ENCODE measurements at regions not wholly inside any gene's neighbourhood (a gene's known extent, or its start where the extent isn't known, plus 50 kb on each side); places are given as distances from the start of the nearest gene placed in this dataset.

DNA sequence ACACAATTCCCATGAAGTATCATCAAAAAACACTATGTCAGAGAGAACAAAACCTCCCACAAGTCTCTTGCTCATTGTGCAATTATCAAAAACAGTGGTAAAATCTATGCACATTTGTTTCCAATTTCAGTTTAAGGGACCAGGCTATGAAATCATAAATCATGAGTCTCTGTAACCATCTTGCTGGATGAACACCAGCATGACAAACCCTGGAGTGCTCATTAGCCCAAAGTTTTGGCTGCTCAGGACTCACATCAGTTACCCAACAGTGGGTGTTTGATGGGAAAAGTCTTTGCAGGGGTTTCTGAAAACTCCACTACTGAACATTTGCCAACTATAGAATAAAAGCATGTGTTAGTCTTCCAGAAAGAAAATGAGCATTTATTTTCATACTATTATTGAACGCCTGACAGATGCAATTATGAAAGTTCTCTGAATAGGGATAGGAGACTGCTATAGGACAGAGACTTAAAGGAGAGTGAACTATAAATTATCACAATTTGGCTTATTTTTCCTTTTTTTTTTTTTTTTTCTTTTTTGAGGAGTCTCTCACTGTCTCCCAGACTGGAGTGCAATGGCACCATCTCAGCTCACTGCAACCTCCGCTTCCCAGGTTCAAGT, 240.8 kb upstream of the KCNMB2 start:
- DNase-seq = no peak

DNA sequence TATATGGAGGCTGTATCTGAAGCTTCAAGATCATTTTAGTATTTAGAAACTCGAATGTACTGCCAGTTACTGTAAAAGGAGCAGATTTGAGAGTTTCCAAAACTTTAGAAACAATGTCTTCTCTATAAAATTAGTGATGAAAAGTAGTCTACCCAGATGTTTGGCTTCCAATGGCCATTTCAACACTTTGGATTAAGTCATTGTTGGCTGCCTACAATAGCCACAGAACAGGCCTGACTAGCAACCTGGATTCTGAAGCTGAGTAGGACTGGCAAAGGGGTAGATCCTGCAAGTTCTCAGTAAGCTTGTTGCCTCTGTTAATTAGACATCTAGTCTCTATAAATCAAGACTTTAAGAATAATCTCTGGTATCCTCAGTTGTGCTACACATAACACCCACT, 239.0 kb upstream of the KCNMB2 start:
- no peak for DNase-seq

DNA sequence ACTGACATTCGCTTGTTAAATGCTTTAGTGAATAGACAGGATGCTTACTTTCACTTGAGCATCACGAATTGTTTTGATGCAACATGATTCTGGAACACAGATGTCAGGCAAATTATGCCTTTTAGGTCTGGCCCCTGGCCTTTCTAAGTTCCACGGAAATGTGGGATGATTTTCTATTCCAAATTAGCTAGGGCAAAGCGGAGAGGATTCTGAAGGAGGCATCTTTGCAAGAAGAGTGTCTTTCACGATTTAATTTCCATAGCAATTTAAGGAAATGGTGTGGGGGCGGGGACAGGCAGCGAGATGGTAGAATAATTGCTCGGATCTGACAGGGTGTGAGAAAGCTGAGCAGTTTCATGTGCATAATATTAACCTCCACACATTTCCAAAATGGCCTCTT, 238.5 kb upstream of the KCNMB2 start:
- no peak for DNase-seq

DNA sequence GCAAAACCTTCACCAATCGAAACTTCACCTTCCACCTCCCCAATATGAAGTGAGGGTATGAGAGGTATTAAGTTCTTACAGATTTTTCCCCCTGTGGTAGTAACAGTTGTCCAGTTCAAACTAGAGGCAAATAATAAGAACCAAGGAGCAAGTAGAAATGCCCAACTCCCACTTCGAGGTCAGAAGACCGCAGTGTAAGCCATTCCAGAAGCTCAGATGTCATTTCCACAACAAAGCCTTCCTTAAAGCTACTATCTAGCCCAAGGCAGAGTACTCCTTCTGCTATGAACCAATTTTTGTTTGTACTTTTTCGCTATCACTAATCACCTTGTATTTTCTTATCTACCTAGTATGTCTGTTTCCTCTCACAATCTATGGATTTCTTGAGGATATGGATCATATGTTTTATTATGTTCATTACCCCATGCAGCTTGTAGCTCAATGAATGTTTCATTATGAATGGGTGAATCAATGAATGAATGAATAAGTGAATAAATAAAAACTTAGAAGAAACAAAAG, 235.7 kb upstream of the KCNMB2 start:
- DNase-seq = no peak

DNA sequence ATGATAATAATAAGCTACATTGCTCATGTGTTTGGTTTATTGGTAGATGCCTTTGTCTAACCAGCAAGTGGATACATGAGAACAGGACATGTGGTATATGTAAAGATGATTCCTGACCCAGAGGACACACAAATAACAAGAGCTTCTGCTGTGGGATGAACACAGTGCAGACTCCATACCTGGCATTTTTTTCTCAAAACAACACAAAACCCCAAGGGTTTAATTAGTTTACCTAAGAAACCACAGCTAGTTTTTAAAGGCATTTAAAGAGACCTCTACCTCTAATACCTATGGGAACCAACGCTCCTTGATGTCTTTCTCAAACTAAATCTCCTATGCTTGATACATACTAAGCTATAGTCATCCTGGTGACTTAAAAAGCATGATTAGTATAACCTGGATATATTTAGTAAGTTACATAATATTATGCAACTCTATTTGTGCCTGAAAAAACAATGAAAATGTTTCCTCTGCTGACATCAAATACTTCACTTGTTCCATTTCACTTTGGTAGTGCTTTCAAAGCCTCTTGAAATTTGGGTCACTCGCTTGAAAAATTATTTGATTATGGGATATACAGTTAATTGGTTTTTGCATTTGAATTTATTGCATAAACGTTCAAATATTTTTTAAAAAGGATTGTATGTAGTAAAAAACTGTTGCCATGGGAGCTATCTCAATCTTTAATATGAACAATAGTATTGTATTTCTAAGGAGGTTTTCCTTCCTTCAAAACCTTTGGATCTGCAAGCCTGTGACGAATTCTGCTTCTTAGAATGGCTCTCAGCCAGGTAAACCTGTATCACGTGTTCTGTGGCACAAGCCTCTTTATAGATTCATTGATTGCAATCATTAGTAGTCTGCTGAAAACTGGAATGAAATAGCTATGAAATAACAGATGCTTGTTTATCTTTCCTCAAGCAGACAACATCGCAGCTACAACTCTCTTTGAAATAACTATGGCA, 233.0 kb upstream of the KCNMB2 start:
- DNase-seq = no peak

DNA sequence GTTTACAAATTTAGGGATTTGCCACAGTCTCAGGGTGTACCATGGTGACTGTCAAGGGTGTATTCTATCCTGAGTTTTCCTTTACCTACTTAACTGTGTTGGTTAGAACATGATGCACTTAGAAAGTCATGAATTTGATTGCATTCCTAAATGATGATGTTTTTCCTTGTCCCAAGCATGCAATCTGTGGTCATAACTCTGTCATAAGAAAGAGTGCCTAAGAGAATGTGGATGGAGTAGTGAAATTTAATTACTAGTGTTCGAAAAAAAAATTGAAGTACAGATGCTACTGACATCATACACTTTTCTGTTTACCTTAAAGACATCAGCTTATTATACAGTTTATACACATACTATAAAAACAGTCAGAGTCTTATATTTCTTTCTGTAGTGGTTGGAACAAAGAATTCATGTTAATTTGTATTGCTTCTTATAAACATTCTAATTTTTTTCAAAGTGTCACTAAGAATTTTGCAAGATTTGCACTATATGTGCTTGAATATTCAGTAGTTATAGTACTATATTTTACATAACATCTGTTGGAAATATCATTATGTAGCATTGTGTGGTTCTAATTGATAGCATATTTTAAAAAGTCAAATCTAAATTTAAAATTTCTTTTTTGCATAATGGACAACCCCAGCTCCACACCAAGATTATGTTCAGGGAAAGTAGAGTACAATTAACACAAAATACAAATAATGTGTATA, 231.3 kb upstream of the KCNMB2 start:
- DNase-seq = no peak

DNA sequence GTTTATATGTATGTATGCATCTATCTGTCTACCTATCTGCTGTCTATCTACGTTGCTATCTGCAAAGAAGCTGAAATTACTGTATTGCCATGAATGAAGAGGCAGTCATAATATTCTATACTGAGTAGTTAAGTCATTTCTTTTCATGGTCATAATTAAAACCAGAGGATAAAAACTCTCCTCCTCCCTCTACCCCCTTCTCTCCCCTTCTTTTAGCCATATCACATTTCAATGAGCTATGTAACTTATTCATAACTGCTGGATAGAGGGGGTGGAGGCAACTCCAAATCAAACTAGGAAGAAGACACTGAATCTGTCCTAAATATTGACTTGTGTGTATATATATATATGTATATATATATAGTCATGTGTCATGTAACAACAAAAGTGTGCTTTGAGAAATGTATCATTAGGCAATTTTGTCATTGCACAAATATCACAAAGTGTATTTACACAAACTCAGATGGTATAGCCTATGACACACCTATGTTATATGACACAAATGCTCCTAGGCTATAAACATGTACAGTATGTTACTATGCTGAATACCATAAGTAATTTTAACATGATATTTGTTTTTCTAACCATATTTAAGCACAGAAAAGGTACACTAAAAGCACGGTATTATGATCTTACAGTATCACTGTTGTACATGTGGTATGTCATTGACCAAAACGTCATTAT, 229.7 kb upstream of the KCNMB2 start:
- DNase-seq = no peak

DNA sequence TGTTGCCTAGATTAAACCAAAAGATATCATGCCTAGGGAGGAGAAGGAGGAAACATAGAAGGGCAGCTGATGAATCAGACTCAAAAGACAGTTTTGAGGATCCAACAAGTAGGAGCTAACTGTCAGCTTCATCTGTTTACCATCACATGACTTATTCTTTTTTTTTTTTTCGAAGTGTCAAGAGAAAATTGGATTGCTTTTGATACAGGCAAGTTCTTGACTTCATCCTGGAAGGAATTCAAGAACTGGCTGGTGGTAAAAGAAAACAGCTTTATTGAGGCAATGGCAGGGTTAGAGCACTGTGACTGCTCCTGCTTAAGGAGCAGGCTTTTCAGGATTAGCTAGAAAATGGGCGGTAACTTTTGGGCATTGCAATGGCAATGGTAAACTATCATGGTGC, 227.5 kb upstream of the KCNMB2 start:
- DNase-seq = no peak

DNA sequence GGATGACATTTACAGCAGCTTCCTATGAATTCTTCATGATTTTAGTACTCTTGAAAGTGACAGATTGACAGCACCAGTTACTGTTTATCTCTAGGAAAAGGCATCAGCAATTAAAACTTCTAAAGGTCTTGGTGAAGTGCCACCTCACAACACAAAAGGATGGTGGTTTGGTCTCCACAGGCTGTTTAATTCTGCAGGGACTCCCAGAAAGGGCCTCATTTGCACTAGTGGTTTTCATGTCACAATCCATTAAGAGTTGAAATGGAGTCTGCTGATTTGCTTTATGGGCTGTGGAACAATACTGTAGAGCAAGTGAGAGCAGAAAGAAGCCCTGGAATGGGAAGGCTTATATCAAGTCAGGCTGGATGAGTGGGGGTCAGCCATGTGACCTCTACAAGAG, 225.3 kb upstream of the KCNMB2 start:
- DNase-seq = no peak

DNA sequence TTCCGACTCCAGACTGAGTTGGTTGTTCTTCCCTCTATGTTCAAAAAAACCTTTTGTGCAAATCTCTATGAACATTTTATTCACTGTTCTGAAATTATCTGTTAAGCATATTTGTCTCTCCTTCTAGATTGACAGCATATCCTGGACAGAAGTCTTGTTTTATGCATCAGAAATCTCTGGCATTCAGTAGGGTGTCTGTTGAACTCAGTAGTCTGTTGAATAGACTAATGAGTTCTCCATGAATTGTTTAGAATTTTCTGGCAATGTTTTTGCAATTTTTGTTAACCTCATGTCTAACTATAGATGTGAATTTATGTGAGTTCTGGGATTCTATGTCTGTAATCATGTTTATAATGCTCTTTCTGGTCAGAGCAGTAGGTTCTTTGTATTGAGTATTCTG, 222.5 kb upstream of the KCNMB2 start:
- no peak for DNase-seq

DNA sequence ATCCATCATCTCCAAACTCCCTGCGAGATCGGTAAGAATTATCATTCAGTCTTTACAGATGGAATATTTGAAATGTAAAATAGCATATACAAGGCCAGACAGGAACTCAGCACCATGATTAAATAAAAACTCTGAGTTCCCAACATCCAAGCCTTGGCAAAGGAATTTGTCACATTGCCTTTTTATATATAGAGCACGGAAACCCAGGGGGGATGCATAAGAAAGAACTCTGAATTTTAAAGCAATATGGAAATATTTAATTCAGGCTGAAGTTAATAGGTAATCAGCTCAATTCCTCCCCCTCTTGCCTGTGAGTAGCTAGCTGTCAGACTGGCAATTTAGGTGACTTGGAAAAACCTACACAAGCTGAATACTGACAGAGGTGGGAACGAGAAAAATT, 217.9 kb upstream of the KCNMB2 start:
- DNase-seq = no peak

DNA sequence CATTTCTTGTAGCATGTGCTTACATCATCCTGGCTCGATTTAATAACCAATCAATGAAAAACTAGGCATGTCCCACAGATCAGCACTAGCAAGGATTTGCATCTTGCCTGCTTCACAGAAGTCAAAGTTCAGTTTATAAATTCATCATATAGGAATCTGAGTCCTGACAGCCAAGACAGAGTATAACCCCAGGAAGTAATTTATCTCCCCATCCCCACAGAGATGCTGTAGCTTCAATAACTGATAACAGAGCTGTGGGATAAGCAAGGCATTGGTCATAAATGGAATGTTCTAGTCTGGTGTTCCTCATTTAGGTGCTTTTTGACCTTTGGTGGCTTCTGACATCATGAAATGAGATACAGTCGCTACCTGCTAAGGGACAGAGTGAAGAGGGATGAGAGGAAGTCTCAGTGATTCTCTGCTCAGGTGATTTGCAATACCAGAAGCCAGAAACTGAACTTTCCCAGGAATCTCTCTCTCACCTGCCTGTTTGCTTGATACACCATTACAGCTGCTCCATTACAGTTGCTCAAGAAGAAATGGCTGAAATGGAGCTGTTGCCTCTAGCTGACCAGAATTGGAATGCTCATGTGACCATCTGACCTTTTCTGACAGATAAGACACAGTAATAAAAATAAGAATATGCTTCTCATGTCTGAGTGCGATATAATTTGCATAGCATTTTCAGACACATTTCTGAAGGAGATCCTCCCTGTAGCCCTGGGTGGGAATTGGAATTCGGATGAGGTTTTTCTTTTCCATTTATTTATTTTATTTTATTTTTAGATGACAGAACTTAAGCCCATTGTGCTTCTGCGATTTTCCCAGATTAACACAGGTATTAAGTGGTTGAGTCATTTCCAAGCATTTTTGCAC, 217.1 kb upstream of the KCNMB2 start:
- no peak for DNase-seq

DNA sequence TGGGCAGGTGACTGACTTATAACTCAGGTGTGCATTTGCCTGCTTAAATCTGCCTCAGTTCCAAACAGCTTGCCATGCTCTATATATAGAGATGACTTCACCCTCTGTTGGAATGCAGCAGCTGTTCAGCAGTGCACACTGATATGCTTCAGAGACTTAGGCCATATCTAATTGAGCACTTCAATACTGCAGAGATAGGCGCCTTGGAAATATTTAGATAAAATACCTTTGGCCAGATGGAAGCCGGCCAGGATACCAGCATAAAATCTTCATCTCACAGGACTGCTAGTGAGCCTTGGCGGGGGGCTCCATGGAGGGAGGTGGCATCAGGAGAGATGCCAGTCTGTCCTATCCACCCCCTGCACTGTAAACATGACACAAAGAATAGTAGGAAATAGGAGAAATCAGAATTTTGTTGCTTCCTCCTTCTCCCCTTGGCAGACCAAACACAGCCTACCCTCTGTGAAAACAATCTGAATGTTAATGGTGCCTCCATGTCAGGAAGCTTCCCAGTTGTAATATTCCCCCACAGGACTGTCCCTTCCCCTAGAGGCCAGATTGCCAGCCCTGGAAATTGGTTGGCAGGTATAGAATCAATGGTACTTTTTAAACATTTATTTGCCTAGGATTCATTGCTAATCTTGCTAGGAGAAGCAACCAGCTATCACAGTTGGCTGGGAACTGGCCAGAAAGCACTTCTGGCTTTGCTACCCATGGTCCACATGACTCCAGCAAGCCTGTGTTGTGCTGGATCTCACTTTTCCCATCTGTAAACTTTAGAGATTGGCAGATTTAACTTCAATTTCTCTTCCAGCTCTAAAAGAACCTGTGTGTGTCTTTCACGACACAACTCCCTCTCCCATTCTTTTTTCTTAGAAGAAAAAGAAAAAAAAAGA, 215.5 kb upstream of the KCNMB2 start:
- peak; percentile 40 to 71 for DNase-seq

DNA sequence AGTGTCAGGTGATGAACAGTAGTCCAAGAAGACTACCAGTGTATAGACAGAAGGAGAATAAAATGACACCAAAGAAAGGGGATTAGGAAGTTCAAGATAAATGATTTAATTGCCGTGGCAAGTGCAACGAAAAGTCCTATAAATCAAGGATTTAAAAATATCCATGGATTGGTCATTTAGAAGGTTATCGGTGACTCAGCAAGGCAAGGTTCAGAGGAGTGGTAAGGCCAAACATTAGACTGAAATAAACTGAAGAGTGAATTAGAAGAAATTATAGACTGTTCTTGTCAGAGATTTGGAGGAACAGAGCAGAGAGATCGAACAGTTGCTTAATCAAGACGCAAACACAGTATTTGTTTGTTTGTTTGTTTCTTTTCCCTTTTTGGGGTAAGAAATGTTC, 211.9 kb upstream of the KCNMB2 start:
- no peak for DNase-seq

DNA sequence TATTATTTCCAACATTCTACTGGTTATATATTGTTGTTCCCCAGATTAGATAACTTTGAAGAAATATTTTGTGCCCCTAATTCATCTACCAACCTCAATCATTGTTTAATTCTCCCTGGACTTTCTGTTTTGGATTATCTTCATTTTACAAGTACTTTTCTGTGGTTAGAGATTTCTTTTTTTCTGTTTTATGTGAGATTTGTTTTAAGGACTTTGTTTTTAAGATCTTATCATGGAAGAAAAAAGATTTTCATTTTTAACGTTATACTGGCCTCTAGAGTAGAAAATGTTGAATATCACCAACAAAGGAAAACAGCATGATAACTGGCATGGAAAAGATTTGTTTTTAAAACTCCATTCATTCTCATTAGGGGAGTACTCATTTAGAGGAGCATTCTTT, 210.9 kb upstream of the KCNMB2 start:
- DNase-seq = no peak

DNA sequence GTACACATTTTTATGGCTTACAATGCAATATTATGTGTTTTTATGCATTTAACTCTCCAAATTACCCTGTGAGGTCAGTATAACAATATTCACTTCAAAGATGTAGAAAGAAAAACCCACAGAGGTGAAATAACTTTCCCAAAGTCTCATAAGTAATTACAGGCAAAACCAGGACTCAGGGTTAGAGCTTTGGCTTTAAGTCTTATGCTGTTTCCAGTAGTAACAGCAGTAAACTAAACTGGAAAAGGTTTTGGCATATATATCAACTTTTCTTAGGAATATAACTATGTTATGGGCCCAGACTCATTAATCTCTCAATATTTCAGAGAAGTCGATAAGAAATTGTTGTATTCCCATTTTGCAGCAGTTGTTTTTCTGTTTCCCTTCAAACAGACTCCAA, 206.3 kb upstream of the KCNMB2 start:
- DNase-seq = no peak

DNA sequence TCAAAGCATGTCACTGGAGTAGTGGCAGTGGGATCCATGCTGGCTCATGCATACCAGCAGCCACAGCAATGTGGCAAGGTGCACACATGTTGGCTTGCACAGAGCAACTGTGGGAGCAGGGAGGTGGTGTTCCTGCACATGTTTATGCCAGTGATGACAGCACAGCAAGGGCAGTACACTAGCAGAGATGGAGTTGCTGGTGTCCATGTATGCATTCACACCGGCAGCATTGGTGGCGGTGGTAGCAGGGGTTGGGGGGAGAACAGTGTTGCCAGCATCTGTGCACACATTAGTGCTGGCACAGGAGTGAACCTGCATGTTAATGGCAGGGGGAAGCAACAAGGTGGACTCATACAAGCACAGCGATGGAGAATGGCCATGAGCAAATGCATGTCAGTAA, 202.0 kb upstream of the KCNMB2 start:
- no peak for DNase-seq

DNA sequence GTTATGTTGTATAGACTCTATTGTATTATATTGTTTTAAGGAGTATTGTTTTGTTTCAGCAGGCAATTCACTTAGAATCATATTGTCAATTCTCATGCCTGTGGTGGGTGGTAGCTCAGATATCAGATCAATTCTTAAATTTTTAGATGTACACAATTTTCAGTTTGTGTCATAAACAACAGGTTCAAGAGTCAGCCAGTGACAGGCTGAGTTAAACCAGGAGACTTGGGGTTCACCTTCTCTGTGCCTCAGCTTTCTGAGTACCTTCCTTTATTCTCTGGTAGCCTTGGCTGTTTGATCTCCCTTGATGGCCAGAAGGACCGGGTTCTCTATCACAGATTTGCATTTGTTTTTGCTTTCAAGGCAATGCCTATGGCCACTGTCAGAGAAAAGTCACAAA, 199.9 kb upstream of the KCNMB2 start:
- no peak for DNase-seq

DNA sequence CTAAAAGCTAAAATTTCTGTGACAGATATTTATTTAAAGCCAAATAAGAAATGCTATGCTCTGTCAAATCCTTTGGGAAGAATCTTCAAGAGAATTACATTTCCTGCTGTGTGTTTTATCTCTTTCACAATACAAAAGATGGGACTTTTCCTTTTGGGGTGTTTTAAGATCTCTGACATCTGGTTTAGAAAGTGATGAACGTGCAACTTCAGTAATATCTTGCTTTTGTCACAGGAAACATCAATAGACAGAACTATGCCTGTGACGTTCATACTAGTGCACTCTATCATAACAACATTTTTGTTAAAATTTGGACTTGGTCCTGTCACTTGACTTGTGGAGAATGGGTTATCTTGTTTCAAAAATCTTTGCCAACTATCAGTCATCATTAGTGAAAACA, 195.7 kb upstream of the KCNMB2 start:
- no peak for DNase-seq

DNA sequence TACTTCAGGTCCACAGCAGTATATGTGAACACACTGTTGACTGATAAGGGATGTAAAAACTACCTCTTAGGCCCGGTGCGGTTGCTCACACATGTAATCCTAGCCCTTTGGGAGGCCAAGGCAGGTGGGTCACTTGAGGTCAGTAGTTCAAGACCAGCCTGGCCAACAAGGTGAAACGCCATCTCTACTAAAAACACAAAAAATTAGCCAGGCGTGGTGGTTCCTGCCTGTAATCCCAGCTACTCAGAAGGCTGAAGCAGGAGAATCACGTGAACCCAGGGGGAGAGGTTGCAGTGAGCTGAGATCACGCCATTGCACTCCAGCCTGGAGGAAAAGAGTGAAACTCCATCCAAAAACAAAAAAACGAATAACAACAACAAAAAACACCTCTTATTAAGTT, 194.6 kb upstream of the KCNMB2 start:
- DNase-seq = no peak

DNA sequence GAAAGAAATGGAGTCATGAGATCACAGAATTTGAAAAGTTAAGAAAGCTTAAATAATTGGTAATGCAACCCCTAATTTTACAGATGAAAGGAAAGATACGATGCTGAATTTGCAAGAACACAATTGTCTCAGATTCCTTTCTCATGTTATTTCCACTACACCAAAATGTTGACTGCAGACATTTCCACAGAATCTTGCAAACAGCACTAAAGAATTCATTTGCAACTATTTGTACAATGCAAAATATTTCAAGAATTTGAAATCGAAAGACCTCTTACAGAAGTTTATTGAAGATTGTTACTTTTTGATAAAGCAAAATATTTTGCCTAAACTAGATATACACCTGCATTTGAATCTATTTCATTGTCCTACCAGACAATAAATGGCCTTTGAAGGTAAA, 194.1 kb upstream of the KCNMB2 start:
- no peak for DNase-seq
